ENCODE measurements at regions not wholly inside any gene's neighbourhood (a gene's known extent, or its start where the extent isn't known, plus 50 kb on each side); places are given as distances from the start of the nearest gene placed in this dataset.

GRCh38 chr13:29713839-29714238, 118.4 kb upstream of the SLC7A1 start:
- no peak for DNase-seq

DNA sequence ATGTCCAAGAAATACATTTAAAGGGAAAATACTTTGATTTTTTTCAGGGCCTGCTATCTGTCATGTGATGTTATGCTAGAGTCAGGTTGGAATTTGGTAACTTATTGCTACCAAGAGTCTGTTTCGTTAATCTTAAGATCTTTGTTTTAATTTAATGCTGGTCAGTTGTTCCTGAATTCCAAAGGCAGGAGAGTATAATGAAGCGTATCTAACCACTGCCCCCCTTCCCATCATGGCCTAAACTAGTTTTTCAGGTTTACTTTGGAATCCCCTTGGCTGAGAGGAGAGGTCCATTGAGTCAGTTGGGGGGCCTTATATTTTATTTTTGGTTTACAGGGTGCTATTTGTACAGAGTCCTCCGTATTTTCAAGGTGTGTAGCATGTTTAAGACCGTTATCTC, 116.3 kb upstream of the SLC7A1 start:
- DNase-seq: no peak

- DNase-seq: no peak
Measured at GRCh38 chr13:29710511-29710910, 115.0 kb upstream of the SLC7A1 start.

DNA sequence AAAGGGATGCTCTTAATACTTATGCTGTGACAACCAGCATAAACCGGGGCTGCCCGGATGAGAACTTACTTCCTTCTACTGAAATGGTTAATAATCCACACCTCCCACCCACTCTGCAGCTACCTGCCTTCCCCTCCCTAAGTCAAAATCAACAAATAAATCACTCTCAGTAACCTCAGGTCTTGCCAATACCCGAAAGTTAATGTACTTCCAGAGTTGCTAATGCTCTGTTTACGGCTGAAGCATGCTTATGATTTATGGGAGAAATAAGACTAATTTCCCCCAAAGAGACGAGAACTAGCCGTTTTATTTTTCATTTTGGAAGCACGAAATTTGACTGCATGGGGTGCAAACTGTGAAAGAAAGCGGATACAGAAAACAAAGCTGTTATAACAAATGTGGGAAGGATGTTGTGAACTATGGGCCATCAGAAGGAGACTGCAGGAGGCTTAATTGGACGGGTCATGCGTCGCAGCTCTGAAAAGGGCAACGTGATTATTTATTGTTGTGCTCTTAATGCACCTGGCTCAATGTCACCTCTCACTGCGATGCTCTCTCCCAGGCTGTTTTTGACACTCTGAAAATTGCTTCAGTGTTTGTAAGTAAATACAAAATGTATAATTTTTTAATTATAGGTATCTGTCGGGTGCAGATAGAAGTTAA, 114.0 kb upstream of the SLC7A1 start:
- DNase-seq: no peak

DNA sequence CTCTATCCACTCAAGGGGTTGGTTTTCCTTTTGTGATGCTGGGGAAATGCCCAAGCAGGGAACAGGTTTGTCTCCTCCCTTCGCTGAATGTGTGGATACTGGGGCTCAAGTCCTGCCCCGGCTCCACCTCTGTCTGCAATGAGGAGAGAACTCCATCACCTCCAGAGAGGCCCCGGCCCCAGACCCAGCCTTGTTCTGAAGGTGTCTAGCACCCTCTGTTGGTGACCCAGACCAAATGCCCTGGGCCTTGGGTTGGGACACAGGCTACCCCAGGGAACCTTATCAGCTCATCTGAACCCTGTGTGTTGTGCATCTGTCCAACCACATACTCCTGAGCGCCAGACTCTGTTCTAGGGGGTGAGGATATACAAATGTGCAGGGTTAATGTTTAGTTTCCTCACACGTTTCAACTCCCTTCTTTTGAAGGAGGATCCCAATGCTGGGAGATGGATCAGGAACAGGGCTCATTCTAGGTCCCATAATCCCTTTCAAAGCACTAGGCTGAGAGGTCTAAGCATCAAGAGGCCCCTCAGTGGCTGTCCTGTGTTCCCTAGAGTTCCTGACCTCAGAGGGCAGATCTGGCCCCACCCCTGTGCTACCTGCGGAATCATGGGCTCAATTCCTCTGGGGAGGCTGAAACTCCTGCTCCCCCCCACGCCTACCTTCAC, 112.5 kb upstream of the SLC7A1 start:
- peak in 2 of 4 experiments; percentile 4 to 31 for DNase-seq

- DNase-seq: no peak
Measured at GRCh38 chr13:29706923-29707322, 111.4 kb upstream of the SLC7A1 start.

GRCh38 chr13:29704648-29705047, 109.2 kb upstream of the SLC7A1 start:
- no peak for DNase-seq

GRCh38 chr13:29703421-29703820, 107.9 kb upstream of the SLC7A1 start:
- no peak for DNase-seq

- no peak for DNase-seq
Measured at GRCh38 chr13:29702912-29703351, 107.4 kb upstream of the SLC7A1 start.

GRCh38 chr13:29698106-29698505, 102.6 kb upstream of the SLC7A1 start:
- no peak for DNase-seq

- DNase-seq: no peak
Measured at GRCh38 chr13:29696606-29697005, 101.1 kb upstream of the SLC7A1 start.

DNA sequence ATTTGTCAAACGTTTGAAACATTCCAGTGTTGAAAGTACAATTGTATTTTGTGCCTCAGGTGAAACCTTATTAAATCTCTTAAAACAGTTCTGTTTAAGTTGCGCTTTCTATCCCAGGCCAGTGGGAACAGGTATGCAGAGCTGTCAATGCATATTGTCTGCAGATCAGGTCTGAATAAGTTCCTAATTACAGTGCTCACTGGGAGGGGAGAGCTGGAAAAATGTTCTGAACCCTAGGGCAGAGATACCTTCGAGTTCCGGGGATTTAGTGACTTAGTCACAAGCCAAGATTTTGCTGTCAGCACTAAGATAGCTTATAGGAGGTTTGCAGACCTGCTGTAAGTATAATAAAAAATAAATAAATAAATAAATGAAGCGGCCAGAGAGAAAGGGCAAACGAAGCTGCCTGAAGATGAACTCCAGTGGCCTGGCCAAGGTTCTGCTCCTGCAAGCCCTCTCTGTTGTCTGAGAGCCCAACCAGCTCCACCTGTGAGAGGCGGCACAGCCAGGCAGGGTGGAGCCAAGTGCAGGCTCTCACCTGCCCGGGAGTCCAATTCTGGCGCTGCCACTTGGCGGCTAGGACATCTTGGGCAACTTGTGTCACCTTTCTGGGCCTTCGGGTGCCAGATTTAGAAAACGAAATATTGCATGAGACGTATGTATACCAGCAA, 97.9 kb upstream of the SLC7A1 start:
- no peak for DNase-seq

- no peak for DNase-seq
Measured at GRCh38 chr13:29689548-29689947, 94.1 kb upstream of the SLC7A1 start.

- no peak for DNase-seq
Measured at GRCh38 chr13:29688193-29688592, 92.7 kb upstream of the SLC7A1 start.

DNA sequence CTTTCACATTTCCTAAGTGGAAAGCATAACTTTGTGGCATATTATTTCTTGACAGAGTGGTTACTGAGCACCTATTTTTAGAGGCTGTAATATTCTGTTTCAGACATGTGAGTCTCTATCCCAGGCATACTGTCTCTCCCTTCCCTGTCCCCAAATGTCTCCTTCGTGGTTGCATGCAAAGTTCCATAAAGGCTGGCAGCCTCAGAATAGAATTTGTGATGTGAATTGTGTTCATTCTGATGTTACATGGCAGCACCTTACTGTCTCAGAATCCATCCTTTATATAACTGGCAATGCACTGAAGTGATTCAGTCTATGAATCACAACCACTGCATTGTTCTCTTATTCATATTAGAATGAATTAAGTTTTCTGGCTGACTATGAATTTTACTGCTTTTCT, 89.0 kb upstream of the SLC7A1 start:
- no peak for DNase-seq

DNA sequence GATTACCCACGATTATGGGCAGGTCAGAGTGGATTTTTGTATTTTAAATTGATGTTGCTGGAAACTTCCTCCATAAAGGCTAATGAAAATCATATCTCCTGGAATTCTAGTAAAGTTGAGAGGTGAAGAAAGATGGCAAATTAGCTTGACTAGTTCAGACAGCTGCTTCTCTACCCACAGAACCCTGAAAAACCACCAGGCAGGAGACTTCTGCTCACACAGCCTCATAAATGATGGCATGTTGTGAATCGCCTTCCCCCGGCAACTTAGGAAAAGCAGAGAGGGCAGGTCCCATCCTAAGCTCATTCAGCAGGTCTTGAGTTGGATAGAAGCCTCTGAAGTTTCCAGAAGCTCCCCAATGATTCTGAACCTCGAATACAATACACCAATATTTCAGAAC, 87.6 kb upstream of the SLC7A1 start:
- DNase-seq: no peak

GRCh38 chr13:29681864-29682263, 86.4 kb upstream of the SLC7A1 start:
- DNase-seq: no peak

- no peak for DNase-seq
Measured at GRCh38 chr13:29679396-29680053, 84.0 kb upstream of the SLC7A1 start.

- DNase-seq: no peak
Measured at GRCh38 chr13:29677627-29678026, 82.1 kb upstream of the SLC7A1 start.

- no peak for DNase-seq
Measured at GRCh38 chr13:29676941-29677452, 81.5 kb upstream of the SLC7A1 start.

DNA sequence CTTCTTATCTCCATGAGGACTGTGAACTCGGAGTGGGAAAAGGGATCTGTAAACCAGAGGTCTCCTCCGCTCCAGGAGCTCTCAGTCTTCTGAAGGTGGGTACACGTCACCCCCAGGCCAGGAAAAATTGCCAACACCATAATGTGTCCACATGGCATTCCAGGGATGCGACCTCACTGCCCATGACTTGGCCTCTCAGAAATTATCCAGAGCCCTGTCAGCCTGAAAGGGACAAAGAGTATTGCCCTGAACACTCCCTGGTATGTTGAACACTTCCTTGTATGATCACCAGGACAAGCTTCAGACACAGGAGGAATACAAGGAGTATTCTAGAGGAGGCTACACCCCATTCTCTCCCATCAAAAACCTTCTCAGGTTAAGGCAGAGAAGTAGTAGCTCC, 81.0 kb upstream of the SLC7A1 start:
- no peak for DNase-seq

DNA sequence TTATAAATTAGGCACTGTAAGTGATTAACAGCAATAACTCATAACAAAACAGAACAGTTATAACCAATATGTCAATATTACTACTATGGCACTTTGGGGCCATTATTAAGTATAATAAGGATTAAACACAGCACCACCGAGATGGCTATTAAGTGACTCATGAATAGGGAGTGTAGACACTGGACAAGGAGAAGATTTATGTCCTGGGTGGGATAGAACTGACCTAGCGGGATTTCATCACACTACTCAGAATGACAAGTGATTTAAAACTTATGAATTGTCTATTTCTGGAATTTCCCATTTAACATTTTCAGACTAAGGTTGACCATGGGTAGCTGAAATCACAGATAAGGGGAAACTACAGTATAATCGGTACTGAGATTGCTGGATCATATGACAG, 79.0 kb upstream of the SLC7A1 start:
- DNase-seq: no peak

- no peak for DNase-seq
Measured at GRCh38 chr13:29664591-29664990, 69.1 kb upstream of the SLC7A1 start.
